SK-N-MC (cell line): ENCODE measurements at regions not wholly inside any gene's neighbourhood (a gene's known extent, or its start where the extent isn't known, plus 50 kb on each side); places are given as distances from the start of the nearest gene placed in this dataset.

Source experiments
- EZH2 ChIP-seq: fragments of 200-600 bp; sonication (generic); IDR thresholded peaks from one replicate; pipeline ENCODE4 v1.6.1; 2017; ENCODE audit warnings: antibody characterized with exemption
- POLR2AphosphoS5 ChIP-seq: IDR thresholded peaks from 2 replicates; pipeline ENCODE4 v1.6.1; 2012; ENCODE audit warnings: mild to moderate bottlenecking, low read depth, low read length, borderline replicate concordance

GRCh38 chr9:22265534-22265933, 181.1 kb upstream of the DMRTA1 start:
- TF ChIP-seq POLR2AphosphoS5 (no peak), EZH2 (no peak)
